ENCODE measurements at regions not wholly inside any gene's neighbourhood (a gene's known extent, or its start where the extent isn't known, plus 50 kb on each side); places are given as distances from the start of the nearest gene placed in this dataset.
A peak's percentile ranks its signal among the peaks of the same experiment; 100 is the strongest.

DNA sequence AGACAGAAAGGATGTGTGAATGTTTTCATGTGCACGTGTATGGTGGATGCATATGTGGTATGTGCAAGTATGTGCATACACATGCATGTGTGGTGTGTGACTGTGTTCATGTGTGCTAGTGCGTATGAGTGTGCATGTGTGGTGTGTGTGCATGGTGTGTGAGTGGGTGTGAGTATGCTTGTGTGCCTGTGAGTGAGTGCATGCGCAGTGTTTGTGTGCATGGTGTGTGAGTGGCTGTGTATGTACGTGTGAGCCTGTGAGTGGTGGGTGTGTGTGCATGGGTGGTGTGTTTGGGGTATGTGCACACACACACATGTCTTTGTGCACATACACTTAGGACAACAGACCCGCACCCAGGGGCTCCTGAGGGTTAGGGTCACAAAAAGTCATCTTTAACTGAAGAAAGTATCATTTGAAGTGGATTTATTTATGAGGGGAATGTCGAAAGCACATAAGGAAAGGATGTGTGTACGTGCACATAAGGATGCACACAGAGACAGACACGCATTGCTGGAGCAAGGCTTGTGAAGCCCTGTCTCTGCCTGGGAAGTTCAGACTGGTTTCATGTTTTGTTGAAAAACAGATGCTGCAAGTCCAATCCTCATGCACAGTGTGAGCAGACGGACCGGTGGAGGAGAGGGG lies 237.0 kb downstream of the SYK start:
- Histone ChIP-seq H3K4me3 (ENCODE audit: extremely low read depth in 1 of 4, insufficient read depth in 2 of 4, low read depth in 3 of 4, low read length in 4 of 4) (no peak overlapping the region), H3K27ac (ENCODE audit: low read depth, low read length) (no peak overlapping the region), H3K79me1 (ENCODE audit: low read depth, low read length) (no peaks in the 10 kb centered on the region), H3K18ac (ENCODE audit: extremely low read depth, low read length) (no peak overlapping the region), H3K4ac (replicated peaks; ENCODE audit: insufficient read length, low read depth, low read length) (no peak overlapping the region), H2AFZ (ENCODE audit: low read length) (no peak overlapping the region), H3K56ac (replicated peaks; ENCODE audit: insufficient read length, low read depth, low read length) (no peak overlapping the region), H2BK120ac (replicated peaks; ENCODE audit: low read depth, low read length) (no peak overlapping the region), H3K27me3 (replicated peaks in 1 of 4; ENCODE audit: control insufficient read depth in 3 of 4, extremely low read depth in 1 of 4, insufficient read depth in 3 of 4, low read length in 3 of 4) (no peaks in the 10 kb centered on the region), H3K79me2 (ENCODE audit: control insufficient read depth in 1 of 2, insufficient read depth in 2 of 2, low read length in 2 of 2) (no peaks in the 10 kb centered on the region), H3K4me1 (replicated peaks in 1 of 4; ENCODE audit: control insufficient read depth in 3 of 4, insufficient read depth in 4 of 4, low read length in 3 of 4) (peaks cover 0 to 2% (median 0%) of the 10 kb centered on the region in 4 experiments; a peak in 1 of 7 replicates), H4K8ac (ENCODE audit: extremely low read depth, insufficient read depth, low read length) (0 out of 2 replicates have a peak overlapping the region, but pooled peaks have one; percentile 57), H4K91ac (replicated peaks; ENCODE audit: insufficient read length, low read length) (no peak overlapping the region), H3K23me2 (ENCODE audit: low read depth, low read length) (no peaks in the 10 kb centered on the region), H3K4me2 (ENCODE audit: insufficient read depth in 1 of 2, low read depth in 2 of 2, low read length in 2 of 2) (no peak overlapping the region), H3K9me3 (ENCODE audit: insufficient read depth in 2 of 2, low read depth in 1 of 2, low read length in 1 of 2) (no peaks in the 10 kb centered on the region), H4K20me1 (replicated peaks in 1 of 2; ENCODE audit: control insufficient read depth in 1 of 2, insufficient read depth in 2 of 2, low read length in 2 of 2) (peaks cover 0 to 2% of the 10 kb centered on the region in 2 experiments), H2BK12ac (ENCODE audit: low read depth, low read length) (peak overlapping the region; percentile 95; the same call in 1 of the 2 replicates), H4K5ac (ENCODE audit: insufficient read length, low read depth, low read length) (no peak overlapping the region), H3K9ac (replicated peaks in 1 of 4; ENCODE audit: extremely low read depth in 1 of 4, low read depth in 3 of 4, low read length in 3 of 4) (peak overlapping the region in 1 of 4 experiments; percentile 28; a peak in 1 of 7 replicates), H2BK15ac (ENCODE audit: low read length) (peak overlapping the region; percentile 66; the same call in 1 of the 2 replicates), H3K36me3 (ENCODE audit: control insufficient read depth in 2 of 4, insufficient read depth in 4 of 4, low read length in 3 of 4) (no peaks in the 10 kb centered on the region), H2BK5ac (ENCODE audit: low read depth, low read length) (no peak overlapping the region; the same call in 1 of the 2 replicates), H2AK5ac (ENCODE audit: low read depth, low read length) (peak overlapping the region; percentile 98), H3K14ac (ENCODE audit: insufficient read length) (no peak overlapping the region), H3K23ac (ENCODE audit: insufficient read length) (no peak overlapping the region), H2BK20ac (ENCODE audit: low read length) (no peak overlapping the region)
- FAIRE-seq, result no peak
- TF ChIP-seq RBBP5 (IDR thresholded peaks at IDR 0.05; ENCODE audit: borderline replicate concordance, low read depth, low read length), result no peak
- TF ChIP-seq, protein P1, sequence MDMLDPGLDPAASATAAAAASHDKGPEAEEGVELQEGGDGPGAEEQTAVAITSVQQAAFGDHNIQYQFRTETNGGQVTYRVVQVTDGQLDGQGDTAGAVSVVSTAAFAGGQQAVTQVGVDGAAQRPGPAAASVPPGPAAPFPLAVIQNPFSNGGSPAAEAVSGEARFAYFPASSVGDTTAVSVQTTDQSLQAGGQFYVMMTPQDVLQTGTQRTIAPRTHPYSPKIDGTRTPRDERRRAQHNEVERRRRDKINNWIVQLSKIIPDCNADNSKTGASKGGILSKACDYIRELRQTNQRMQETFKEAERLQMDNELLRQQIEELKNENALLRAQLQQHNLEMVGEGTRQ (IDR thresholded peaks at IDR 0.05; ENCODE audit: low read length), result no peak
- TF ChIP-seq, protein P2, sequence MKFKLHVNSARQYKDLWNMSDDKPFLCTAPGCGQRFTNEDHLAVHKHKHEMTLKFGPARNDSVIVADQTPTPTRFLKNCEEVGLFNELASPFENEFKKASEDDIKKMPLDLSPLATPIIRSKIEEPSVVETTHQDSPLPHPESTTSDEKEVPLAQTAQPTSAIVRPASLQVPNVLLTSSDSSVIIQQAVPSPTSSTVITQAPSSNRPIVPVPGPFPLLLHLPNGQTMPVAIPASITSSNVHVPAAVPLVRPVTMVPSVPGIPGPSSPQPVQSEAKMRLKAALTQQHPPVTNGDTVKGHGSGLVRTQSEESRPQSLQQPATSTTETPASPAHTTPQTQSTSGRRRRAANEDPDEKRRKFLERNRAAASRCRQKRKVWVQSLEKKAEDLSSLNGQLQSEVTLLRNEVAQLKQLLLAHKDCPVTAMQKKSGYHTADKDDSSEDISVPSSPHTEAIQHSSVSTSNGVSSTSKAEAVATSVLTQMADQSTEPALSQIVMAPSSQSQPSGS (IDR thresholded peaks at IDR 0.05; ENCODE audit: low read length), result no peak
- TF ChIP-seq SAP30 (IDR thresholded peaks at IDR 0.05; ENCODE audit: insufficient read depth, insufficient replicate concordance, low read length), result no peak
- TF ChIP-seq RFX5 (IDR thresholded peaks at IDR 0.05; ENCODE audit: borderline replicate concordance, low read depth, low read length), result no peak
- no peak for TF ChIP-seq GTF2F1 (IDR thresholded peaks at IDR 0.05; ENCODE audit: borderline replicate concordance, low read depth, low read length)
- 86% methylated on average over 10 of the region's 10 CpGs; no CpG with 5 or more reads in 1 of the 2 experiments for WGBS, 2 experiments (ENCODE audit: extremely low coverage in 1 of 2, insufficient coverage in 1 of 2, insufficient read length in 1 of 2, insufficient replicate concordance in 2 of 2, low coverage in 1 of 2, low lambda C conversion rate in 2 of 2, missing lambda C conversion rate in 1 of 2)
- POLR2A ChIA-PET (ENCODE audit: partially characterized antibody), result no interaction called here
- no peak for DNase-seq (ENCODE audit: low read depth in 1 of 2, low spot score in 2 of 2)
- CTCF ChIA-PET (ENCODE audit: partially characterized antibody), result interaction anchor here (0.6 to 7.7 kb wide), 3 partner anchors 57 to 387 kb away, joined by 4 to 68 read pairs (median 45); partner anchors contain the start of gene NFIL3
